ENCODE measurements at regions not wholly inside any gene's neighbourhood (a gene's known extent, or its start where the extent isn't known, plus 50 kb on each side); places are given as distances from the start of the nearest gene placed in this dataset.

- Histone ChIP-seq H3K27me3 (ENCODE audit: insufficient read depth, low read length) (no peaks in the 10 kb centered on the region), H3K4me3 (ENCODE audit: low read length in 2 of 2) (no peak overlapping the region), H3K27ac (ENCODE audit: low read depth, low read length) (no peak overlapping the region), H3K36me3 (ENCODE audit: insufficient read depth, low read length) (no peaks in the 10 kb centered on the region), H3K4me1 (ENCODE audit: insufficient read depth, low read length) (no peaks in the 10 kb centered on the region), H3K9me3 (ENCODE audit: control insufficient read depth in 1 of 2, low read length in 2 of 2) (no peaks in the 10 kb centered on the region)
- H3K4me1 Mint-ChIP-seq = no peaks in the 10 kb centered on the region
- no peak overlapping the region for H3K4me3 Mint-ChIP-seq
- intact Hi-C loops (cut with micrococcal nuclease) = no loop called here
- peaks cover 0 to 19% (median 5%) of the 10 kb centered on the region in 8 donors for H3K9me3 Mint-ChIP-seq
- H3K36me3 Mint-ChIP-seq = no peaks in the 10 kb centered on the region
- H3K27ac Mint-ChIP-seq = no peak overlapping the region
- no peaks in the 10 kb centered on the region for H3K27me3 Mint-ChIP-seq
- POLR2A ChIA-PET (ENCODE audit: partially characterized antibody) = no interaction called here
- no peak for DNase-seq
- CTCF ChIA-PET (ENCODE audit: partially characterized antibody) = no interaction called here
These were observed 162.0 kb upstream of the EDIL3 start for GRCh38 chr5:84546686-84547085.

DNA sequence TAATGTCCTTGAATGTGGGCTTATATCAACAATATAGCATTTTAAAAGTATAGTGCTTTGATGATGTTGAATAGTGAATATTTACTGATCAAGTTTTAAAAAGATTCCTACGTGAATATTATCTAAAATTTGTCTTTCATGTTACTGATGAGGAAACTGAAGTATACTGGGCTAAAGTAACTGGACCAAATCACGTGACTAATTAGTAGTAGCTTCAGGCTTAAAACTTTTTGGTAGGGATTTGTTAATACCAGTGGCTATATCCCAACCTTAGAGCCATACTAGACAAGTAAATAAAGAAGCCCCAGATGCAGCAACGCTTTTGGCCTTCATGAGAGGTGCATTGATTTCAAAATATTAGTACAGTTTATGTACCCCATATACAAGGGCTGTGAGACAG lies 152.1 kb upstream of the EDIL3 start:
- CTCF ChIA-PET (ENCODE audit: partially characterized antibody) = no interaction called here
- Histone ChIP-seq H3K9me3 (ENCODE audit: control insufficient read depth in 1 of 2, low read length in 2 of 2) (no peaks in the 10 kb centered on the region), H3K27ac (ENCODE audit: low read depth, low read length) (no peak overlapping the region), H3K4me3 (ENCODE audit: low read length in 2 of 2) (no peak overlapping the region), H3K36me3 (ENCODE audit: insufficient read depth, low read length) (no peaks in the 10 kb centered on the region), H3K4me1 (ENCODE audit: insufficient read depth, low read length) (no peaks in the 10 kb centered on the region), H3K27me3 (ENCODE audit: insufficient read depth, low read length) (no peaks in the 10 kb centered on the region)
- no peak overlapping the region for H3K4me3 Mint-ChIP-seq
- peaks cover 2 to 12% (median 4%) of the 10 kb centered on the region in 8 donors for H3K9me3 Mint-ChIP-seq
- intact Hi-C loops (cut with micrococcal nuclease) = no loop called here
- no peaks in the 10 kb centered on the region for H3K36me3 Mint-ChIP-seq
- no peaks in the 10 kb centered on the region for H3K27me3 Mint-ChIP-seq
- DNase-seq = no peak
- no peaks in the 10 kb centered on the region for H3K4me1 Mint-ChIP-seq
- POLR2A ChIA-PET (ENCODE audit: partially characterized antibody) = no interaction called here
- H3K27ac Mint-ChIP-seq = no peak overlapping the region

DNA sequence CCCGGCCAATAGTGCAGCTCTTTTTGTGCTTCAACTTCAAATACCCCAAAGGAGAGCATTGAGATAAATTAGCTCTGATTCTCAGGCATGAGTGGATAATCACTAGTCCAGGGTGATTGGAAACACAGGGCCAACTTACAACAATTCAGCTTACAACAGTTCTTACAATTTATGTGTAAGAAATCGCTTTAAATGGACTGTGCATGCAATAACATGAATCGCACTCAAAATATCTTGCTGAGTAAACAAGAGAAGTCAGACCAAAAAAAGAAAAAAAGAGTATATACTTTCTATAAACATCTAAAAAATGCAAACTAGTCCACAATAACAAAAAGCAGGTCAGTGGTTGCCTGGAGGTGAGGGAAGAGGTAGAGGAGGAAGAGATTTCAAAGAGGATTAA lies 150.6 kb upstream of the EDIL3 start:
- Histone ChIP-seq H3K4me3 (ENCODE audit: low read length in 2 of 2) (no peak overlapping the region), H3K9me3 (ENCODE audit: control insufficient read depth in 1 of 2, low read length in 2 of 2) (no peaks in the 10 kb centered on the region), H3K36me3 (ENCODE audit: insufficient read depth, low read length) (no peaks in the 10 kb centered on the region), H3K27ac (ENCODE audit: low read depth, low read length) (no peak overlapping the region), H3K4me1 (ENCODE audit: insufficient read depth, low read length) (no peaks in the 10 kb centered on the region), H3K27me3 (ENCODE audit: insufficient read depth, low read length) (no peaks in the 10 kb centered on the region)
- Mint-ChIP-seq H3K4me3 (no peak overlapping the region), H3K27ac (no peak overlapping the region), H3K36me3 (no peaks in the 10 kb centered on the region), H3K27me3 (no peaks in the 10 kb centered on the region), H3K4me1 (no peaks in the 10 kb centered on the region), H3K9me3 (peaks cover 0 to 9% (median 0%) of the 10 kb centered on the region in 8 donors)
- intact Hi-C loops (cut with micrococcal nuclease) = no loop called here
- POLR2A ChIA-PET (ENCODE audit: partially characterized antibody) = no interaction called here
- no peak for DNase-seq
- CTCF ChIA-PET (ENCODE audit: partially characterized antibody) = no interaction called here

DNA sequence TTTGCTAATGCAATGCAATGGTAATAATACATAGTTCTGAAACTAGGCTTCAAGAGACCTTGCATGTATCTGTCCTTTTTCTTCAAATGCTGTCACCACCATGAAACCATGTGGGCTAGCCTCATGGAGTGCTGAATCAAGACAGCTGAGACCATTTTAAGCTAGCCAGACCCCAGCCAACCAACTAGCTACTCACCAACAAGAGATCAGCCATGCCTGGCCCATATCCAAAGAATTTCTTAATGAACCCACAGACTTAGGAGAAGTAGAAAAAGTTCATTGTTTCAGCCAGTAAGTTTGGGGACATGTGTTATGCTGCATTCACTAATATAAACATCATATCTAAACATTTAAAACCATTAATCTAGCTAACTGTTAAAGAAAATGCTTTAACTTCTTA lies 139.8 kb upstream of the EDIL3 start:
- H3K36me3 ChIP-seq (ENCODE audit: insufficient read depth, low read length) = no peaks in the 10 kb centered on the region

DNA sequence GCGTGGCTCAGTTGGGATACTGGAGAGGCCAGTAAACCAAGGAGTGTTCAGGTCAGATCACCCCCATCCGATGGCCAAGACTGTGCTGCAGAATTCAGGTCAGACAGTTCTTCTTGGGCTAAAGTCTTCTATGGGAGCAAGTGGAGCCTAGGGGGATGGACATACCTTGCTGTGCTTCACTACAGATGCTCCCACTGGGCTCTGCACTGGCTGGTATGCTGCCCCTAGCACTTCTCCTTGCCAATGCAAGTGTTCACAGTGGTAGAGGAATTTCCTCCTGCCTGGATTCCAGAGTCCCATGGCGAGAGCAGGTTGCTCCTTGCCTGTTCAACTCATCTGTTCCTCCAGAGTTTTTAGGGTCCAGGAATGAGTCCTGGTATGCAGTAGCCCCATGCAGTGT lies 134.2 kb upstream of the EDIL3 start:
- DNase-seq = no peak
- Histone ChIP-seq H3K36me3 (ENCODE audit: insufficient read depth, low read length) (no peaks in the 10 kb centered on the region), H3K4me1 (ENCODE audit: insufficient read depth, low read length) (no peaks in the 10 kb centered on the region), H3K27me3 (ENCODE audit: insufficient read depth, low read length) (no peaks in the 10 kb centered on the region), H3K9me3 (ENCODE audit: control insufficient read depth in 1 of 2, low read length in 2 of 2) (no peaks in the 10 kb centered on the region), H3K27ac (ENCODE audit: low read depth, low read length) (no peak overlapping the region), H3K4me3 (ENCODE audit: low read length in 2 of 2) (no peak overlapping the region)
- intact Hi-C loops (cut with micrococcal nuclease) = no loop called here
- H3K27me3 Mint-ChIP-seq = no peaks in the 10 kb centered on the region
- H3K4me3 Mint-ChIP-seq = no peak overlapping the region
- H3K4me1 Mint-ChIP-seq = no peaks in the 10 kb centered on the region
- CTCF ChIA-PET (ENCODE audit: partially characterized antibody) = no interaction called here
- H3K27ac Mint-ChIP-seq = no peak overlapping the region
- no peaks in the 10 kb centered on the region for H3K36me3 Mint-ChIP-seq
- POLR2A ChIA-PET (ENCODE audit: partially characterized antibody) = no interaction called here
- H3K9me3 Mint-ChIP-seq = peaks cover 4 to 12% (median 8%) of the 10 kb centered on the region in 8 donors

More for the DNA sequence above, 139.8 kb upstream of the EDIL3 start:
- H3K27me3 ChIP-seq (ENCODE audit: insufficient read depth, low read length) = no peaks in the 10 kb centered on the region
- no peak overlapping the region for H3K4me3 ChIP-seq (ENCODE audit: low read length in 2 of 2)
- Mint-ChIP-seq H3K27me3 (no peaks in the 10 kb centered on the region), H3K4me1 (no peaks in the 10 kb centered on the region), H3K9me3 (peaks cover 0 to 8% (median 2%) of the 10 kb centered on the region in 8 donors), H3K36me3 (no peaks in the 10 kb centered on the region), H3K27ac (no peak overlapping the region), H3K4me3 (no peak overlapping the region)
- POLR2A ChIA-PET (ENCODE audit: partially characterized antibody) = no interaction called here
- H3K9me3 ChIP-seq (ENCODE audit: control insufficient read depth in 1 of 2, low read length in 2 of 2) = no peaks in the 10 kb centered on the region
- intact Hi-C loops (cut with micrococcal nuclease) = no loop called here
- CTCF ChIA-PET (ENCODE audit: partially characterized antibody) = no interaction called here
- no peak for DNase-seq
- H3K4me1 ChIP-seq (ENCODE audit: insufficient read depth, low read length) = no peaks in the 10 kb centered on the region
- no peak overlapping the region for H3K27ac ChIP-seq (ENCODE audit: low read depth, low read length)

DNA sequence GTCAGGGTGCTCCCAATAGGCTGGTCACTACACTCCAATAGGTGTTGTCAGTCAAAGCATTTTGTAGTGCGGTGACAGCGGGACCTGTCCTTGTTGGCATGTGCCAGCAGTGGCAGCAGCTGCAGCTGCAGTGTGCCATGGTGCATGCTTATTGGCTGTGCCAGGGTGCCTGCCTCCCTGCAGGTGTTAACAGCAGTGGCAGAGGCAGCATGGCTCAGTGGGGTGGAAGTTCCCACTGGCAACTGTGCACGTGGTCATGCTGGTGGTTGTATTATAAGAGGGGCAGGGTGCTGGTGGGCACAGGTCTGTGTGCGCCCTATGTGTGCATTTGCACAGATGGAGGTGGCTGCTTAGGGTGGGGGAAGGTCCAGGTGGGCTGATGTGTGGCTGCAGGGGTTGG lies 133.7 kb upstream of the EDIL3 start:
- no peaks in the 10 kb centered on the region for H3K27me3 ChIP-seq (ENCODE audit: insufficient read depth, low read length)
- peaks cover 4 to 12% (median 8%) of the 10 kb centered on the region in 8 donors for H3K9me3 Mint-ChIP-seq
- no peak overlapping the region for H3K4me3 ChIP-seq (ENCODE audit: low read length in 2 of 2)
- intact Hi-C loops (cut with micrococcal nuclease) = no loop called here
- H3K4me1 Mint-ChIP-seq = no peaks in the 10 kb centered on the region
- peak in 1 of 5 donors; percentile 22 for DNase-seq
- H3K4me1 ChIP-seq (ENCODE audit: insufficient read depth, low read length) = no peaks in the 10 kb centered on the region
- no peaks in the 10 kb centered on the region for H3K27me3 Mint-ChIP-seq
- POLR2A ChIA-PET (ENCODE audit: partially characterized antibody) = no interaction called here
- no peak overlapping the region for H3K27ac ChIP-seq (ENCODE audit: low read depth, low read length)
- H3K27ac Mint-ChIP-seq = no peak overlapping the region
- no peaks in the 10 kb centered on the region for H3K9me3 ChIP-seq (ENCODE audit: control insufficient read depth in 1 of 2, low read length in 2 of 2)
- CTCF ChIA-PET (ENCODE audit: partially characterized antibody) = no interaction called here
- H3K4me3 Mint-ChIP-seq = no peak overlapping the region
- H3K36me3 Mint-ChIP-seq = no peaks in the 10 kb centered on the region
- H3K36me3 ChIP-seq (ENCODE audit: insufficient read depth, low read length) = no peaks in the 10 kb centered on the region

DNA sequence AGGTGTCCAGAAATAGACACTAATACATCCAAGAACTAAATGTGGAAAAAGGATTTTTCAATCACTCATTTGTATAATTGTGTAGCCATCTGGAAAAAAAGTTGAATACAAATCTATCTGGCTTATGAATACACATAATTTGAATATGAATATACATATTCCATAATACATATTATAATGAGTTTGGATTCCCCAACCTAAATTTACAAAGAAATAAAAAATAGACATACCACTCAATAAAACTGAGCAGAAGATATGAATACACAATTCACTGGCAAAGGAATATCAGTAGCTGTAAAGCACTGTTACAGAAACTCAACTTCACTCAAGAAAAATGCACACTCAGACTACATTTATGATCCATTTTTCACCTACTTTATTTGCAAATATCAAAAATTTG lies 121.9 kb upstream of the EDIL3 start:
- H3K27ac Mint-ChIP-seq = no peak overlapping the region
- CTCF ChIA-PET (ENCODE audit: partially characterized antibody) = no interaction called here

GRCh38 chr5:84494453-84494852 lies 109.8 kb upstream of the EDIL3 start:
- intact Hi-C loops (cut with micrococcal nuclease) = no loop called here
- no peaks in the 10 kb centered on the region for H3K9me3 ChIP-seq (ENCODE audit: control insufficient read depth in 1 of 2, low read length in 2 of 2)
- no peaks in the 10 kb centered on the region for H3K4me1 ChIP-seq (ENCODE audit: insufficient read depth, low read length)
- CTCF ChIA-PET (ENCODE audit: partially characterized antibody) = no interaction called here
- no peak overlapping the region for H3K4me3 ChIP-seq (ENCODE audit: low read length in 2 of 2)
- POLR2A ChIA-PET (ENCODE audit: partially characterized antibody) = no interaction called here
- H3K27ac Mint-ChIP-seq = no peak overlapping the region
- no peaks in the 10 kb centered on the region for H3K36me3 ChIP-seq (ENCODE audit: insufficient read depth, low read length)
- no peaks in the 10 kb centered on the region for H3K27me3 ChIP-seq (ENCODE audit: insufficient read depth, low read length)
- peaks cover 0 to 9% (median 3%) of the 10 kb centered on the region in 8 donors for H3K9me3 Mint-ChIP-seq
- no peaks in the 10 kb centered on the region for H3K4me1 Mint-ChIP-seq
- DNase-seq = no peak
- H3K27ac ChIP-seq (ENCODE audit: low read depth, low read length) = no peak overlapping the region
- no peaks in the 10 kb centered on the region for H3K27me3 Mint-ChIP-seq
- no peaks in the 10 kb centered on the region for H3K36me3 Mint-ChIP-seq
- H3K4me3 Mint-ChIP-seq = no peak overlapping the region

More for the DNA sequence above, 121.9 kb upstream of the EDIL3 start:
- Histone ChIP-seq H3K4me3 (ENCODE audit: low read length in 2 of 2) (no peak overlapping the region), H3K36me3 (ENCODE audit: insufficient read depth, low read length) (no peaks in the 10 kb centered on the region), H3K27ac (ENCODE audit: low read depth, low read length) (no peak overlapping the region), H3K9me3 (ENCODE audit: control insufficient read depth in 1 of 2, low read length in 2 of 2) (no peaks in the 10 kb centered on the region), H3K27me3 (ENCODE audit: insufficient read depth, low read length) (no peaks in the 10 kb centered on the region), H3K4me1 (ENCODE audit: insufficient read depth, low read length) (no peaks in the 10 kb centered on the region)
- POLR2A ChIA-PET (ENCODE audit: partially characterized antibody) = no interaction called here
- H3K4me1 Mint-ChIP-seq = no peaks in the 10 kb centered on the region
- H3K27me3 Mint-ChIP-seq = no peaks in the 10 kb centered on the region
- H3K4me3 Mint-ChIP-seq = no peak overlapping the region
- DNase-seq = no peak
- intact Hi-C loops (cut with micrococcal nuclease) = no loop called here
- H3K9me3 Mint-ChIP-seq = peaks cover 0 to 8% (median 0%) of the 10 kb centered on the region in 8 donors
- H3K36me3 Mint-ChIP-seq = no peaks in the 10 kb centered on the region

Measured in CD4-positive, alpha-beta memory T cell (primary cell).